Endothelial cell of umbilical vein (primary cell): ENCODE measurements at regions not wholly inside any gene's neighbourhood (a gene's known extent, or its start where the extent isn't known, plus 50 kb on each side); places are given as distances from the start of the nearest gene placed in this dataset.

Experiments used
- CTCF ChIP-seq, 2 donors: IDR thresholded peaks; 1 replicate in 1 of 2; 2 replicates in 1 of 2; pipeline ENCODE4 v1.5.1; 2011; ENCODE audit warnings: low read length in 2 of 2, mild to moderate bottlenecking in 2 of 2, moderate library complexity in 2 of 2, control low read depth in 1 of 2, inconsistent platforms in 1 of 2, low read depth in 1 of 2; ENCODE audit not compliant: insufficient read depth in 1 of 2; ENCODE audit errors: extremely low read depth in 1 of 2
- EZH2 ChIP-seq: IDR thresholded peaks from 2 replicates; pipeline ENCODE4 v1.6.1; 2012; ENCODE audit warnings: borderline replicate concordance, low read depth, mild to moderate bottlenecking, moderate library complexity, low read length, inconsistent platforms; ENCODE audit not compliant: severe bottlenecking
- FOS ChIP-seq: IDR thresholded peaks from 2 replicates; pipeline ENCODE4 v1.6.1; 2011; ENCODE audit warnings: mild to moderate bottlenecking, low read length, moderate library complexity, borderline replicate concordance; ENCODE audit not compliant: insufficient read depth
- MYC ChIP-seq: IDR thresholded peaks from one replicate; pipeline ENCODE4 v1.6.1; 2011; ENCODE audit warnings: mild to moderate bottlenecking, low read depth, low read length
- POLR2A ChIP-seq: IDR thresholded peaks from 2 replicates; pipeline ENCODE4 v1.6.1; 2012; ENCODE audit warnings: low read depth, mild to moderate bottlenecking, control low read depth, low read length
- POLR2AphosphoS5 ChIP-seq: IDR thresholded peaks from 2 replicates; pipeline ENCODE4 v1.6.1; 2012; ENCODE audit warnings: low read depth, mild to moderate bottlenecking, control low read depth, low read length, moderate library complexity; ENCODE audit not compliant: insufficient read depth

DNA sequence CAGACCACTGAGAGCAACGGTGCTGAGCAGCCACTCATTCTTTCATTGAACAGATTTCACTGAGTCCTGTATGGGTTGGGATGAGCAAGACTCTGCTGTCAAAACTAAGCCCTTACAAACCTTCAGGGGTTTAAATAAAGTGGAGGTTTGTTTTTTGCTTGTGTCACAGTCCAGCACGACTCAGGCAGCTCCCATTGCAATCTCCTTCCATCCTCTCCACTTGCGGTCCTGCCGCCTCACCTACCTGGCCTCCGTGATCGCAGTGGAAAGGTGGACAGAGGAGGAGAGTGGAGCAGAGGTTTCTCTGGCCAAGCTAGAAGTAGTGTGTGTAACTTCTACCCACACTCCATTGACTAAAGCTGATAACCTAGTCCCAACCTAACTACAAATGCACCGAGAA, 332.2 kb downstream of the ZNF516 start:
- TF ChIP-seq CTCF (IDR thresholded peaks at IDR 0.05; ENCODE audit: extremely low read depth in 1 of 2, insufficient read depth in 1 of 2, low read depth in 1 of 2, low read length in 2 of 2) = no peak
- TF ChIP-seq EZH2 = no peak
- no peak for TF ChIP-seq POLR2A
- TF ChIP-seq FOS = no peak
- TF ChIP-seq POLR2AphosphoS5 = no peak
- no peak for TF ChIP-seq MYC
